AG09319 (cell line): ENCODE measurements at regions not wholly inside any gene's neighbourhood (a gene's known extent, or its start where the extent isn't known, plus 50 kb on each side); places are given as distances from the start of the nearest gene placed in this dataset.

ENCODE experiments used
- DNase-seq: peaks from one replicate; pipeline ENCODE4 v3.0.0-alpha.2; 2010; ENCODE audit warnings: low read depth; ENCODE audit errors: extremely low read depth
- CTCF ChIP-seq: IDR thresholded peaks from 2 replicates; pipeline ENCODE4 v1.5.1; 2011; ENCODE audit warnings: low read depth, mild to moderate bottlenecking, inconsistent platforms, low read length, moderate library complexity

DNA sequence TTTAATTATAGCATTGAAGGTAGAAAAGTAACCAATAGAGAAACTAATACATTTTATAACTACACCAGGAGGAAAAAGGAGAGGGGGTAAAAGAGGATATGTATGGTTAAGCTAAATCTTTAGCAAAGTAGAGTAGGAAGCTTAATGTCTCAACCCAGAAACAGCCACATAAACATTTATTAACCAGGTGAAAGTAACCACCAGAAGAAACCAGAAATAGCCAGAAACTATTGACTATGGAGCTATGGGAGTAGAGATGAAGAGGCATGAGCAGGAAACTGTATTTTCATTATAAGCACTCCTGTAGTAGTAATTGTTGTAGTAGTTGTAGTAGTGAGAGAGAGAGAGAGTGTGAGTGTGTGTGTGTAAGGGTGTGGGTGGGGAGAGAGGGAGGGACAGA lies 617.5 kb upstream of the CHAC2 start:
- no peak for DNase-seq
- no peak for TF ChIP-seq CTCF

DNA sequence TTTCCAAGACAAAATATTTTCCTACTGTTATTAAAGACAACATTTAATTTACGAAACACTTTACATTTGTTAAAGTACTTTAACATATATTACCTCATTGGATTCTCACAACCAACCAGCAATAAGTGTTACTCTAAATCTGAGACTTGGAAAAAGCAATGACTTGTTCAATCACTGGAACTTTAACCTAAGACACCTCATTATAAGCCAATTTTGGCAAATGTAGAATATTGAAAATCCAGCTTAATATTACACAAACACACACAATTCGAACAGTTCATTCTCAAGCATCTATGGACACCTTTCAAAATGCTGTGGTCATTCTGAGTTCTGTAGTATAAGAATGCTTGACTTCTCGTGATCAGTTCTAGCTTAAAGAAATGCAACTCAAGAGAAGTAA lies 619.4 kb upstream of the CHAC2 start:
- DNase-seq, result no peak
- no peak for TF ChIP-seq CTCF

GRCh38 chr2:53131416-53131815 lies 636.2 kb upstream of the CHAC2 start:
- TF ChIP-seq CTCF, result no peak
- no peak for DNase-seq

DNA sequence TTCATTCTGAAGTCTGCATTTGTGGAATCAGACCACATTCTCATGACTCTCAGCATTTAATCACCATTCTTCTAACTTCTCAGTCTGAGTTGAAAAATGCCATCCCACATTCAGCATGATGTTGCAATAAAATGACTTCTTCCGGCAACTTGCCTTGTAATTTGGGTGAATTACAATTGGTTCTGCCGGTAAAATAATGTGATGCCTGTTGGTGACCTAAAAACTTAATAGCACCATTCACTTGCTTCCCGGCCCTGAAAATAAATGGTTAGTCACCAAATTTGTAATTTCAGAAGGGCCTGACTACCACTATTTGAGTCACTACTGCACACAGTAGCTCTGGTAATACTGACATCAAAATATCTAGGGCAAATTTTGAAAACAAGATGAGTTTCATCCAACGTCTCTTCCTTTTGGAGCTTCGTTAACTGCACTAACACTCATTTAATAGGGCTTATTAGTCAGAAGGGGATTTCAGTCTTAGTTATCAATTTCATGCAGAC lies 637.1 kb upstream of the CHAC2 start:
- no peak for DNase-seq
- TF ChIP-seq CTCF, result no peak

GRCh38 chr2:53129851-53130250 lies 637.8 kb upstream of the CHAC2 start:
- no peak for TF ChIP-seq CTCF
- DNase-seq, result peak; percentile 30

DNA sequence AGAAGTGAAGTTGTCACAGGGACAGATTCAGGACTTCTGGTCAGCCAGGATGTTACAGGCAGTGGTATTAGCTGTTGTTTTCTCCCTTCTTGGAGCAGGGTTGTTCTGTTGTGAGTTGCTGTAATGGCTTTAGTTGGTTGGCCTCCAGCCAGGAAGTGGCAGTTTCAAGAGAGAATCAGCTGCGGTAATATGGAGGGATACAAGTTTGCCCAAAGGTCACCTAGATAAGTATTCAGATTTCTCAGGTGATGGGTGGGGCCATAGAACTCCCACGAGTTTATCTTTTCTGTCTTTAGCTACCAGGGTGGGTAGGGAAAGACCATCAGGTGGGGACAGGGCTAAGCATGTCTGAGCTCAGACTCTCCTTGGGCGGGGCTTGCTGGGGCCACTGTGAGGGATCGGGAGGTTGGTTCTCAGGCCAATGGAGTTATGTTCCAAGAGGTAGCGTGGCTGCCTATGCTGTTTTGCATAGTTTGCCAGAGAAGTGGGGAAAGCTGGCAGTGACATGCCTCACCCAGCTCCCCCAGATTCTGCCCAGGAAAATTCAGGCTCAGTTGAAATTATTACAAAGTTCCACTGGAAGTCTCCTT lies 640.4 kb upstream of the CHAC2 start:
- no peak for TF ChIP-seq CTCF
- no peak for DNase-seq

- no peak for DNase-seq
- no peak for TF ChIP-seq CTCF
Measured at GRCh38 chr2:53114991-53115390, 652.6 kb upstream of the CHAC2 start.
